HUES48 (cell line): ENCODE measurements at regions not wholly inside any gene's neighbourhood (a gene's known extent, or its start where the extent isn't known, plus 50 kb on each side); places are given as distances from the start of the nearest gene placed in this dataset.
"Not testable (repeated sequence)": the region's sequence is repeated elsewhere in the genome, so short reads cannot be mapped to it uniquely, and the experiment has no call there.

Experiments used
- H3K27ac ChIP-seq: one replicate; pipeline ENCODE4 v1.7.0; 2013; ENCODE audit warnings: low read depth, low read length, inconsistent platforms
- H3K27me3 ChIP-seq: 2 replicates; pipeline ENCODE4 v1.6.1; 2013; ENCODE audit warnings: mild to moderate bottlenecking, low read length; ENCODE audit not compliant: control insufficient read depth, insufficient read depth
- H3K36me3 ChIP-seq: 2 replicates; pipeline ENCODE4 v1.6.1; 2013; ENCODE audit warnings: low read length; ENCODE audit not compliant: control insufficient read depth, insufficient read depth
- H3K4me1 ChIP-seq: 2 replicates; pipeline ENCODE4 v1.6.1; 2013; ENCODE audit warnings: mild to moderate bottlenecking, low read length; ENCODE audit not compliant: control insufficient read depth, insufficient read depth
- H3K4me3 ChIP-seq: 2 replicates; pipeline ENCODE4 v1.5.1; 2013; ENCODE audit warnings: mild to moderate bottlenecking, low read depth, low read length
- H3K9ac ChIP-seq: 2 replicates; pipeline ENCODE4 v1.6.1; 2013; ENCODE audit warnings: mild to moderate bottlenecking, low read depth, low read length, moderate library complexity
- H3K9me3 ChIP-seq: 2 replicates; pipeline ENCODE4 v1.6.1; 2013; ENCODE audit warnings: low read length; ENCODE audit not compliant: control insufficient read depth, insufficient read depth

DNA sequence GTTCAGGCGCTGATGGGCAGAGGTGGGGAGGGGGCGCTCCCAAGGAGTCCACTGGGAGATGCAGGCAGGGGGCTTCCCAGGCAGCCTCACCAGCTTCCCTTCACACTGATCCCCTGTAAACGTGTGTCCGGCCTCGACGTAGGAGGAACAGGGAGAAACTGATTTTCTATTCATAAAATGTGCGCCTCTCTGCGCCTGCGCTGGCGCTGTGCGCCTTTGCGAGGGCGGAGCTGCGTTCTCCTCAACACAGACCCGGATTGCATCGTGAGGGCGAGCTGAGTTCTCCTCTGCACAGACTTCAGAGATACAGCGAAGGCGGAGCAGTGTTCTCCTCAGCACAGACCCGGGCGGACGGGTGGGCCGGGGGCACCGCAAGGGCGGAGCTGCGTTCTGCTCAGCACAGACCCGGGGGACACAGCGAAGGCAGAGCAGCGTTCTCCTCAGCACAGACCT is 259.1 kb downstream of the GOLGA6L6 start:
- H3K9me3 ChIP-seq, result peaks cover 81% of the 10 kb centered on the region
- H3K9ac ChIP-seq, H3K4me1 ChIP-seq, H3K36me3 ChIP-seq, H3K27ac ChIP-seq, H3K27me3 ChIP-seq, H3K4me3 ChIP-seq: not testable (repeated sequence)

DNA sequence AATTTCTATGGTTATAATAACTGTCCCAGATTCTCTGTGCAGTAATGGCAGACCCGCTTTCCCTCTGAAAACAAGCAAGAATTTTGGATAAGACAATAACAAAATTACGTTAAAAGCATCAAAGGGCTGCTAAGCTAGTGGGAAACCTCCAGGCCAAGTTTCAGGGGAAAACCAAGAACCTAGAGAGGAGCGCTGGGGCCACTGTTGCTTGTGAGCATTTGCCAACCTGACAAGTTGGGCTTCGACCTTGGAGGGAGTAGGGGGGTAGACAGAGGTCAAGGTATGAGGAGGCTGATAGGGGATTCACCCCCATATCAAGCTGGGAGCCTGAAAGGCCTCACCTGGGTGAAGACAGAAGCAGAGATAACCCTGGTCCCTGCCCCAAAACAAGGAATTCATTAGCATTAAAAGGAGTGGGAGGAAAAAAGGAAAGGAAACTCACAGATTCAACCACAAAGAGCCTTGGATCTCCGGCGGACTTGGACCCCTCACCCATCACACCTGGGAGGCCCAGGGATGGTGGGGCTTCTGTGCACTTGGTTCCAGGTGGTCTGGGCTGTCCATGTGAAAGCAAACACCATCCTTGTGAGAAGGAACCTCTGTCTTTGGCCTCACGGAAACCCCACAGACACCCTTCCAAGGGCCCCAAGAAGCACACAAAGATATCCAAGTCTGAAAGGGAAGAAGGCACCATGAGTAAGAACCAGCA is 259.9 kb downstream of the GOLGA6L6 start:
- not testable (repeated sequence) for H3K27ac ChIP-seq, H3K9ac ChIP-seq, H3K27me3 ChIP-seq, H3K4me1 ChIP-seq, H3K36me3 ChIP-seq, H3K4me3 ChIP-seq
- H3K9me3 ChIP-seq, result peaks cover 81% of the 10 kb centered on the region

DNA sequence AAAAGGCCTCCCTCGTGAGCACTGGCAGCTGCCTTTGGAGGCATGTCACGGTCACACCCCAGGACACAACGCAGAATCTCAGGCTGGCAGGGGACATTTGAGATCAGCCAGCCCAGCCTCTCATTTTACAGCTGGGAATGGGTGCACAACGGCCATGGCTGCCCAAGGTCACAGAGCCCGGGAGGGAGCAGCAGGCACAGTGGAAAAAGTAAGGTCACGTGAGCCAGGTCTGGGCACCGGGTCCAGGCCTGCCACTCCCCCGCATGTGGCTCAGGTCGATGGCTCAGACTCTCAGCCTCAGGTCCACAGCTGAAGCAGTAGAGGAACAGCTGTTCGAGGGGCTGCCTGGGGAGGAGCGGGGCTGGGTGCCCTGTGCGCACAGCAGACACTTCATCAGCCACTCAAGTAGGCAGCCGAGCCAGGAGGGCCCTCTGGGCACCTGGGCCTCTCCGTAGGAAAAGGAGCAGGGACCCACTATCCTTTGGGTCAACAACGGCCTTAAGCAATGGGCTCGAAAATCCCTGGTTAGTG is 260.6 kb downstream of the GOLGA6L6 start:
- H3K27ac ChIP-seq, result no peak overlapping the region
- peaks cover 83% of the 10 kb centered on the region for H3K9me3 ChIP-seq
- H3K4me1 ChIP-seq, result no peaks in the 10 kb centered on the region
- no peaks in the 10 kb centered on the region for H3K36me3 ChIP-seq
- H3K27me3 ChIP-seq, result no peaks in the 10 kb centered on the region
- H3K9ac ChIP-seq, result no peak overlapping the region
- H3K4me3 ChIP-seq, result peak overlapping the region; percentile 11; the same call in 1 of the 2 replicates

DNA sequence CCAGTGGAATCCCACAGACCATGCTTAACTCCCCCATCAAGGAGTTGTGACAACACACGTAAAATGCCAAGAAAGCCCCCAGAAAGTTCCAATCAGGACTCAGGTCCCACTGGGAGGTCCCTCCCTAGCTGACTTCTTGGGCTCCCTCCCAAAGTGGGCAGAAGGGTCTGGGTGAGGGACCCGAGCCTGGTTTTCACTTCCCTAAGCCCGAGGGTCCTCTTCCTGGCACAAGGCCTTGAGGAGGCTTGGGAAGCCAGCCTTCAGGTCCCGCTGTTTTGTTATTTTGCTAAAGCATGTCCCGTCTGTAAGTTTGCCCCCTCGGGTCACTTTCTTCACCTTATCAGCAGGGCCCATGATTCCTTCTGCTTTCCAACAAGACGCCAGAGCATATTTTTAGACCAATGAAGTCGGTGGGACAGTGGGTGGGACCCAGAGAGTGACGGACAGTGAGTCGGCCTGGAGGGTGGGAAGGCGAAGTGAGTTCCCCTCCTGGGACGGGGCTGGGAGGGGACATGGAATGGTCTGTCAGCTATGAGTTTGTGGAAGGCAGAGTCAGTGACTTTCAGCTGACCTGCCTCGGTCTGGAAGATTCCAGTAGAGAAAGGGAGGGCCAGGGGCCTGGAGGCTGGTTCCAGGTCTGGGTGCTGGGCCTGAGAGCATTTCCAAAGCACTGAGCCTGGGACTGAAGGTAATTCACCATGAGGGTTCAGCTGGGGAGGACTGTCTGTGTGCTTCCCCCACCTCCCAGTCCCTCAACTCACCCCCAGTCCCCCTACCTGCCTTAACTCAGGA is 261.3 kb downstream of the GOLGA6L6 start:
- H3K4me1 ChIP-seq, H3K36me3 ChIP-seq, H3K27ac ChIP-seq, H3K9ac ChIP-seq, H3K4me3 ChIP-seq, H3K27me3 ChIP-seq: not testable (repeated sequence)
- peaks cover 83% of the 10 kb centered on the region for H3K9me3 ChIP-seq

DNA sequence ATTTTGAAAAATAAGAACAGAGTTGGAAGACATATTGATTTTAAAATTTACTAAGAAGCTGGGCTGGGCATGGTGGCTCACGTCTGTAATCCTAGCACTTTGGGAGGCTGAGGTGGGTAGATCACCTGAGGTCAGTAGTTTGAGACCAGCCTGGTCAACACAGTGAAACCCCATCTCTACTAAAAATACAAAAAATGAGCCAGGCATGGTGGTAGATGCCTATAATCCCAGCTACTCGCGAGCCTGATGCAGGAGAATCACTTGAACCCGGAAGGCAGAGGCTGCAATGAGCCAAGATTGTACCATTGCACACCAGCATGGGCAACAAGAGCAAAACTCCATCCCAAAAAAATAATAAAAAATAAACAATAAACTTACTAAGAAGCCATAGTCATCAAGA is 262.5 kb downstream of the GOLGA6L6 start:
- H3K9me3 ChIP-seq, result peaks cover 80% of the 10 kb centered on the region

DNA sequence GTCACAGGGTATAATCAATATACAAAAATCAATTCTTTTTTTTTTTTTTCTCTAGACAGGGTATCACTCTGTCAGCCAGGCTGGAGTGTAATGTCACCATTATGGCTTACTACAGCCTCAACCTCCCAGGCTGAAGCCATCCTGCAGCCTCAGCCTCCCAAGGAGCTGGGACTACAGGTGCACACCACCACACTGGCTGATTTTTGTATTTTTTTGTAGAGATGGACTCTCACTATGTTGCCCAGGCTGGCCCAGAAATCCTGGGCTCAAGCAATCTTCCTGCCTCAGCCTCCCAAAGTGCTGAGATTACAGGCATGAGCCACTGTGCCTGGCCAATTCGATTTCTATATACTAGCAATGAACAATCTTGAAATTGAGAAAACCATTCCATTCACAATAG is 263.2 kb downstream of the GOLGA6L6 start:
- not testable (repeated sequence) for H3K27me3 ChIP-seq, H3K4me1 ChIP-seq, H3K9ac ChIP-seq, H3K4me3 ChIP-seq, H3K27ac ChIP-seq, H3K36me3 ChIP-seq
- peaks cover 82% of the 10 kb centered on the region for H3K9me3 ChIP-seq

More for the DNA sequence above, 262.5 kb downstream of the GOLGA6L6 start:
- H3K4me1 ChIP-seq, H3K9ac ChIP-seq, H3K4me3 ChIP-seq, H3K27ac ChIP-seq, H3K27me3 ChIP-seq, H3K36me3 ChIP-seq: not testable (repeated sequence)

DNA sequence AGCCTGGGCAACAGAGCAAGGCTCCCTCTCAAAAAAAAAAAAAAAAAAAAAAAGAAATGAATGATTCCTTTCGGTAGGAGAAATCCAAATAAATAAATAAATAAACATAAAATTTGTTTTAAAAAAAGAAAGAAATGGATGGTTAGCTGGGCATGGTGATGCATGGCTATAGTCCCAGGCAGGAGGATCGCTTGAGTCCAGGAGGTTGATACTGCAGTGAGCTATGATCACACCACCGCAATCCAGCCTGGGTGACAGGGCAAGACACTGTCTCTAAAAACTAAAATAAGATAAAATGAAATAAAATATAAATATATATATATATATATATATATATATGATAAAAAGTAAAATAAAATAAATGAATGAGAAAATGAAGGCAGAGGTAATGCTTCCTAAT is 264.1 kb downstream of the GOLGA6L6 start:
- not testable (repeated sequence) for H3K4me1 ChIP-seq, H3K27ac ChIP-seq, H3K4me3 ChIP-seq, H3K36me3 ChIP-seq, H3K27me3 ChIP-seq, H3K9ac ChIP-seq
- H3K9me3 ChIP-seq, result peaks cover 84% of the 10 kb centered on the region

DNA sequence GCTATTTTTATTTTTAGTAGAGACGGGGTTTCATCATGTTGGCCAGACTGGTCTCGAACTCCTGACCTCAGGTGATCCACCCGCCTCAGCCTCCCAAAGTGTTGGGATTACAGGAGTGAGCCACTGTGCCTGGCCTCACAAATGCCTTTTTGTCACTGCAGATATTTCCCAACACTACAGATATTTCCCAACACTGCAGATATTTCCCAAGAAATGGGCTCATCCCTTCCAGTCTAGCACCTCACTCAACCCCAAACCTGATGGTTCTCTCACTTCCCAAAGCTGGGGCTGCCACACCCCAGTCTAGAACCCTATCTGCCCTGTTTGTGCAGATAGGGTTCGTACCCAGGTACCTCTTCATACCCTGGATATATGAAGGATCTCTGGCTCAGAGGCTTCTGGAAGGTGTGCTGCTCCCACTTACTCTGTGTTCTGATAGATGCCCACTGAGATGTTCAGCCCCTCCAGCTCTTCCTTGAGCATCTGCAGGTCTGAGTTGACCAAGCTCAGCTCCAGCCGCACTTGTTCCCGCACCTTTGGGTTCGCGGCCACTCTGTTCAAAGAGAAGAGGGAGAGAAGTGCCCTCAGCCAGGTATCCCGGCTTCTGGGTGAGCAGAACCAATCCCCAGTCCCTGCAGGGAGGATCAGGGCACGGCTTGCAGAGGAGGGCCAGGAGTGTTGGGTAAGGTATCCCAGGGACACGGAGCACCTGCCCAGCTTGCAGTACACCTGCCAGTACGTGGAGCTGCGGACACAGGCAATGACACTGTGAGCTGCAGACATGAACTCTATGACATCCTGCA is 265.1 kb downstream of the GOLGA6L6 start:
- H3K9me3 ChIP-seq, result peaks cover 84% of the 10 kb centered on the region
- not testable (repeated sequence) for H3K27me3 ChIP-seq, H3K9ac ChIP-seq, H3K4me1 ChIP-seq, H3K4me3 ChIP-seq, H3K36me3 ChIP-seq, H3K27ac ChIP-seq

DNA sequence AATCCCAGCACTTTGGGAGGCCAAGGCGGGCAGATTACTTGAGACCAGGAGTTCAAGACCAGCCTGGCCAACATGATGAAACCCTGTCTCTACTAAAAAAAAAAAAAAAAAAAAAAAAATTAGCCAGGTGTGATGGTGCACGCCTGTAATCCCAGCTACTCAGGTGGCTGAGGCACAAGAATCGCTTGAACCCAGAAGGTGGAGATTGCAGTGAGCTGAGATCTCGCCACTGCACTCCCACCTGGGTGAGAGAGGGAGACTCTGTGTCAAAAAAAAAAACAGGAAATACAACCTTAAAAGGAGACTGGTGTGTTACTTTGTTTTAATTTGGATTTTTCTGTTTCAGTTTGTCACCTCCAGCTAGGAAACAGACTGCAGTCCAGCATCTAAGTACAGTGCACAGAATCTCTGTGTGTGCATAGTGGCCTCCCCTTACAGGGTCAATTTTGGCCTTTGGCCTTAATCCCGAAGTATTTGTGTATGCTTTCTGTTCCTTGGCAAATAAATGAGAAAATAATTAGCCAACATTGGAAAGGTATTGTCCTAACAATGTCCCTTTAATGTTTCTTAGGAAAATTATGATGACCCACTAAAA is 266.1 kb downstream of the GOLGA6L6 start:
- H3K36me3 ChIP-seq, H3K9ac ChIP-seq, H3K27ac ChIP-seq, H3K4me1 ChIP-seq, H3K27me3 ChIP-seq, H3K4me3 ChIP-seq: not testable (repeated sequence)
- H3K9me3 ChIP-seq, result peaks cover 84% of the 10 kb centered on the region

DNA sequence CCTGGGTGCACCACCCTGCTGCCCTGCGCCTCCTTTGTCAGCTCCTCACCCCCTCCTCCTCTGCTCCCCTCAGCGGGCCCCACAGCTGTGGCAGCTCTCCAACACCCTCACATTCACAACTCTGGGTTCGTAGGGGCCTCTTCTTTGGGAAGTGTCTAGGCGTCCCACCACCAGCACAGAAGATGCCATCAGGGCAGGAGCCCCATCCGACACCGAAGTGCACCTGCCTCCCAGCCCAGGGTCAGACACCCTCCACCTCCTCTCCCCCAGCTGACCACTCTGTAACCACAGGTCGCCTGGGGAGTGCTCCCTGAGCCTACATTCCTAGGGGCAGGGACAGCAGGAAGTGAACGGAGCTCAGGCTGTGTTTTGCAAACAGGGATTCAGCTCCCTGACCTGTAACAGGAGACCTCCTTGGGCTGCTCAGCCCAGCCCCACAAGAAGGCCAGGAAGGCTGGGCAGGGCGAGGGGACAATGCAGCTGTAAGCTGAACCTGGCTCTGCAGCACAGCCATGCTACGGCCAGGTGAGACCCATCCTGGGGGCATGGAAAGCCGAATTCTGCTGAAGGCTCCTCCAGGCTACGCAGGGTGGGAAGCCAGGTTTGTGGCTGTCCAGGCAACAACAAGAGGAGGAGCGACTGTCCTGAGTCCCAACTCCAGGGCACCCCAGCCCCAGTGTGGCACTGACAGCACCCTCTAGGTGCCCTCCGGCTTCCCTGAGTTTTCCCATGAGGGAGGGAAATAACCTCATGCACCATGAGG is 269.0 kb downstream of the GOLGA6L6 start:
- no peak overlapping the region for H3K9ac ChIP-seq
- peaks cover 85% of the 10 kb centered on the region for H3K9me3 ChIP-seq
- no peaks in the 10 kb centered on the region for H3K27me3 ChIP-seq
- peak overlapping the region; percentile 24; the same call in 1 of the 2 replicates for H3K4me3 ChIP-seq
- no peak overlapping the region for H3K27ac ChIP-seq
- H3K36me3 ChIP-seq, result no peaks in the 10 kb centered on the region
- H3K4me1 ChIP-seq, result no peaks in the 10 kb centered on the region
